ENCODE measurements at regions not wholly inside any gene's neighbourhood (a gene's known extent, or its start where the extent isn't known, plus 50 kb on each side); places are given as distances from the start of the nearest gene placed in this dataset.
A peak's percentile ranks its signal among the peaks of the same experiment; 100 is the strongest.

GRCh38 chr10:29026802-29027580 is 261.9 kb upstream of the LYZL1 start:
- TF ChIP-seq, protein P1, sequence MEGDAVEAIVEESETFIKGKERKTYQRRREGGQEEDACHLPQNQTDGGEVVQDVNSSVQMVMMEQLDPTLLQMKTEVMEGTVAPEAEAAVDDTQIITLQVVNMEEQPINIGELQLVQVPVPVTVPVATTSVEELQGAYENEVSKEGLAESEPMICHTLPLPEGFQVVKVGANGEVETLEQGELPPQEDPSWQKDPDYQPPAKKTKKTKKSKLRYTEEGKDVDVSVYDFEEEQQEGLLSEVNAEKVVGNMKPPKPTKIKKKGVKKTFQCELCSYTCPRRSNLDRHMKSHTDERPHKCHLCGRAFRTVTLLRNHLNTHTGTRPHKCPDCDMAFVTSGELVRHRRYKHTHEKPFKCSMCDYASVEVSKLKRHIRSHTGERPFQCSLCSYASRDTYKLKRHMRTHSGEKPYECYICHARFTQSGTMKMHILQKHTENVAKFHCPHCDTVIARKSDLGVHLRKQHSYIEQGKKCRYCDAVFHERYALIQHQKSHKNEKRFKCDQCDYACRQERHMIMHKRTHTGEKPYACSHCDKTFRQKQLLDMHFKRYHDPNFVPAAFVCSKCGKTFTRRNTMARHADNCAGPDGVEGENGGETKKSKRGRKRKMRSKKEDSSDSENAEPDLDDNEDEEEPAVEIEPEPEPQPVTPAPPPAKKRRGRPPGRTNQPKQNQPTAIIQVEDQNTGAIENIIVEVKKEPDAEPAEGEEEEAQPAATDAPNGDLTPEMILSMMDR (IDR thresholded peaks at IDR 0.05; ENCODE audit: low read length, missing control alignments) = no peak
- DNase-seq (ENCODE audit: low read depth) = no peak
- H3K4me3 ChIP-seq (replicated peaks; ENCODE audit: low read depth, low read length) = no peak overlapping the region

DNA sequence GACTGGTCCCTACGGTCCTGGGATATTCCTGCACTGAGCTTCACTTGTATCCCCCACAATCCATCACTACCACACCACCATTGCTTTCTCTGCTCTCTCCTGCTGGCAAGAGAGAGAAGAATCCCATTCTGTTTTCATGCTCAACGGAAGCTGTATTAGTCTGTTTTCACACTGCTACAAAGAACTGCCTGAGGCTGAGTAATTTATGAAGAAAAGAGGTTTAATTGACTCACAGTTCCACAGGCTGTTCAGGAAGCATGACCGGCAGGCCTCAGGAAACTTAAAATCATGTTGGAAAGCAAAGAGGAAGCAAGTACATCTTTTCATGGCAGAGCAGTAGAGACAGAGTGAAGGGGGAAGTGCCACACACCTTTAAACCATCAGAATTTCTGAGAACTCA is 260.4 kb upstream of the LYZL1 start:
- TF ChIP-seq, protein P1 (IDR thresholded peaks at IDR 0.05; ENCODE audit: low read length, missing control alignments) = no peak
- no peak overlapping the region for H3K4me3 ChIP-seq (replicated peaks; ENCODE audit: low read depth, low read length)
- no peak for DNase-seq (ENCODE audit: low read depth)

DNA sequence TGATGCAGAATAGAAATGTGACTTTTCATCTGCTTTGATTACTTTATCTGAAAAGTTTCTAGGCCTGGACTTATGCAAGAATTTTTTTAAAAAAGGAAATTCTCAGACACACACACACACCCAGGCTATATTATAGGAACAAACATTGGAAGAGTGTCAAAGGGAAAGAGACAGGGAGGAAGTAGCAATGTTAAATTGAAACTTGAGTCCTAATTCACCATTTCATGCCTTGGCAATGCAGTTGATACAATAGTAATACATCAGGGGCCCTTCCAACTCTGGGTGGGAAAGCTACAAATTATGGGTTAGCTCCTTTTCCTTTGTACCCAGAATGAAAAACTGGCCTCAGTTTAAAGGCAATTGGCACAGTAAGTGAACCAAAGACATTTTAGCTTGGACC is 258.0 kb upstream of the LYZL1 start:
- TF ChIP-seq, protein P1 (IDR thresholded peaks at IDR 0.05; ENCODE audit: low read length, missing control alignments) = no peak
- peak; percentile 25 for DNase-seq (ENCODE audit: low read depth)
- H3K4me3 ChIP-seq (replicated peaks; ENCODE audit: low read depth, low read length) = no peak overlapping the region

DNA sequence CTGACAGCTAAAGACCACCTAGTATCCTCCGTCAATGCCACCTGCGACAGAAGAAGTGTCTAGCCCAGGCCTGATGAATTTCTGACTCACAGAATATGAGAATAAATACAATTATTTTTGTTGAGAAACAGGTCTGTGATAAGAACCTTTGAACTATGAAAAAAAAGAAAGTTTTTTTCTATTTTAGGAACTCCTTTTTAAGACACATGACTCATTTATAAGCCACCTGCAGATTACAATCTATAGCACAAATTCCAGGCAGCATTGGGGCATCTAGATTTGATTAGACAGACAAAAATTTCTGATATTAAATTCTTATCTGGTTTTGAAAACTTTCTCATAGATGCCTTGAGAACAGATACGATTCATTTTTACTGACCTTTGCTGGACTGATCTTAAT is 256.7 kb upstream of the LYZL1 start:
- H3K4me3 ChIP-seq (replicated peaks; ENCODE audit: low read depth, low read length) = no peak overlapping the region
- TF ChIP-seq, protein P1 (IDR thresholded peaks at IDR 0.05; ENCODE audit: low read length, missing control alignments) = no peak
- DNase-seq (ENCODE audit: low read depth) = no peak

DNA sequence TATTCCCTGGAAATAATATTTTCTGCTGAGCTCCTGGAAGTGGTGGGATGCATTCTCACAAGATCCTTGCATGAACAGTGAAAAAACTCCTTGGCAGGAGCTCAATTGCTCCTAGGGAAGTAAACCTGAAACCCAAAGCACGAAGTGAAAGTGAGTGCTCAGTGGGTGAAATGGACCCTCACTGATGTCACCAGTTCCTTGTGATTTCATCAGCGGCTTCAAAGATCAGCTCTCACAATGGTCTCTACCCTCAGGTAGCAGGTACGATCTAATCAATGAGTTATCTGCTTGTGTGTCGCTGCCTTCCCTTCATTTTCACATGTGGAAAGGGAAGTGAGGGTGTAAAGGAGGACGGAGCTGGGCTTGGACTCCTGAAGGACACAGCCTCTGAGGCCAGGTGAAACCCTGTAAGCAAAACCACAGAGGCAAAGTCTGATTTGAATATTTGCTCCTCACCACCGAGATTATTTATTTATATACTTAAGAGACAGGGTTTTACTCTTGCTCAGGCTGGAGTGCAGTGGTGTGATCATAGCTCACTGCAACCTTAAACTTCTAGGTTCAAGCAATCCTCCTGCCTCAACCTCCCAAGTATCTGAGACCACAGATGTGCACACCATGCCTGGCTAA is 255.4 kb upstream of the LYZL1 start:
- DNase-seq (ENCODE audit: low read depth) = no peak
- TF ChIP-seq, protein P1 (IDR thresholded peaks at IDR 0.05; ENCODE audit: low read length, missing control alignments) = no peak
- H3K4me3 ChIP-seq (replicated peaks; ENCODE audit: low read depth, low read length) = no peak overlapping the region

DNA sequence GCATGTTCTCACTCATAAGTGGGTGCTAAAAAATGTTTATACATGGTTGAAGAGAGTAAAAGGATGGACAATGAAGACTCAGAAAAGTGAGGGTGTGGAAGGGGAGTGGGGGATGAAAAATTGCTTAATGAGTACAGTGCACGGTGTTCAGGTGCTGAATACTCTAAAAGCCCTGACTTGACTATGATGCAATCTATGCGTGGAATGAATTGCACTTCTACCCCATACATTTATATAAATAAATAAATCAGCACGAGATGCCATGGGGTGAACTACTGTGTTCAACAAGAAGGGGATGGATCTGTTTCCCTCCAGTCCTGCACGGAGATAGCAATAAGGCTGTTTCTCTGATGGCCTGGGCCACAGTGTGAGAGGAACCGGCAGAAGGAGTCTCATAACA is 254.3 kb upstream of the LYZL1 start:
- DNase-seq (ENCODE audit: low read depth) = no peak
- H3K4me3 ChIP-seq (replicated peaks; ENCODE audit: low read depth, low read length) = no peak overlapping the region
- TF ChIP-seq, protein P1 (IDR thresholded peaks at IDR 0.05; ENCODE audit: low read length, missing control alignments) = no peak

Measured in fibroblast of pulmonary artery (primary cell).